HG03039 (cell line): ENCODE measurements at regions not wholly inside any gene's neighbourhood (a gene's known extent, or its start where the extent isn't known, plus 50 kb on each side); places are given as distances from the start of the nearest gene placed in this dataset.

Experiments used
- ATAC-seq: cut with Tn5 transposase; IDR thresholded peaks from one replicate; pipeline ENCODE4 v1.9.1; 2021; ENCODE audit warnings: mild to moderate bottlenecking, moderate library complexity; ENCODE audit not compliant: unreplicated experiment

DNA sequence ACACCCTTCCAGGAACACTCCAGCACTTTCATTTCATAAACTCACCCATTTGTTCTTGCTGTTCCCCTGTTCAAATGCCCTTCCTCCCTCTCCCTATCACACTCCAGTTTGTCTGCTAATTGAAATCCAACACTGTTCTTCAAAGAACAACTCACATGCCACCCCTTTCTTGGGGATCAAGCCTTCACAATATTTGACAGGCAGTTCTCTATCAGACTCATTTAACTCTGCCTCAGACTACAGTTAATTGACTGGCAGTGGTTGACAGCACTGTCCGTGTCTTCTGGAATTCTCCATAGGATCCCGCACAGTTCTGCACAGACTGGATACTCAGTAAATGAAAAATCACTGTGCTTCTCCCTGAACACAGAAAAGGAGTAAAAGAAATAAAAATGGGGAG lies 87.8 kb downstream of the PMP22 start:
- ATAC-seq: no peak

DNA sequence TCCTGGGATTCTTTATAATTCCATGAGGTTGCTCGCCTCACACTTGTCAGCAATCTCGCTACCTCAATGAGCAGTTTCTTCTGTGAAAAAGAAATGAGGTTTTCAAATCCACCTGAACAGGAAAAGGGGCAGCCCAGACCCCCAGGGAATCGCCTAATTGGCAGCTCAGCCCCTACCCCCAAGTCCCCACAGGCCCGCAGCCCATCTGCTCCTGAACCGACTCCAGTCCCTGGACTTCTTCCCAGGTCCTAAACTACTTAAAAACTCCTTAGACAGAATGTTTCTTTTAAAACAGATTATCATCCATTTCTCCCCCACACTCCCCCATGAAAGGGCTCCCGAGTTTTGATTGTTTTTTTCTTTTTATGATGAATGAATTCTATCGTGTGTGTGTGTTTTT lies 89.8 kb downstream of the PMP22 start:
- ATAC-seq: no peak

DNA sequence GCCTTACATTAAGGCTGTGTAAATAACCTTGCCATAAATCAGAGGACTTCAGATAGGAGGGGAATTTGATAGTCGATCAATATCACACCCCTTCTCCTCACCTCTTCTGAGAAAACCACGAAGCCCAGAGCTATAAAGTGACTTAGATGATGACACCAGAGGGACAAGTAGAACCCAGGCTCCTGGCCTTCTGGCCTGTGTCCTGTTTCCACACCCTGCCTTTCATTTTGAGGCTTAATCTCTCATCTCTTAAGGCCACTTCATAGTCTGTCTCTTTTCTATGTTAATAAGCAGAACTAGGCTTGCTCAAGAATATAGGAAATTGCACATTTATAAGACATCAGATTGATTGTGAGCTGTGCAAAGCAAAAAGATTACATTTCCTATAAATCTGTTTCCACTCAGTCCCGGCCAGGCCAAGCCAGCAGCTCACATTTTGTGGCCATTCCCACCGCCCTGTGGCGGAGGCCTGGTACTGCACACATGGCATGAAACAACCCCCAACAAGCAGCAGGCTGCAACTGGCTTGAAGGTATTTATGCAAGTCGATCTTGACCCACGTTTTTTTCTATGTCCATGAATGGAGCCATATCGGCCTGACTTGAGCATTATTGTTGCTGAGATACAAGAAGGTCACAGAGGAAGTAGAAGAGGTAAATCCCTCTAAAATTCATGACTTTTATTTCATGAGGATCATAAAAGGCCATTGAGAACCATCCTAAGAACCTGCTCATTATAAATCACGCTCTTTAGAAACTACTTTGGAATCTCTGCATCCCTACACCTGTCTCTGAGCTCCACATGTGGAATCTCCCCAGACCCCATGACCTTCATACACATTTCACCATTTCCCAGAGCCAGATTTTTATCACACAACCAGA lies 93.7 kb downstream of the PMP22 start:
- ATAC-seq: no peak

DNA sequence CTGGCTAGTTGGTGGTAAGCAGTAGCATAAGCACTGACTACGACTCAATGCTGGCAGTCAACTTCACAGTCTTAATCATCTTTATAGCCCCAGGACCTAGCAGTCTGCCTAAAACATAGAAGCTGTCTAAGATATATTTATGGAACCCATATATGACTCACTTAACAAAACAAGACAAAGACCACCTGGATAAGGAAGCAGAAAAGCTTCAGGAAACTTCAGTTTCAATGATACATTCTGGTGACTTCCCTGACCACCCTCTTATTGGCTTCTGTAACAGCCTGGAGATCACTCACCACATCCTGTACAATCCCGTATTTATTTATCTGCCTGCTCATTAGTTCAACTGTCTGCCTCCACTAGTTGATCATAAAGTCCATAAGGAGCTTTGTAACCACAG lies 95.5 kb downstream of the PMP22 start:
- ATAC-seq: no peak

DNA sequence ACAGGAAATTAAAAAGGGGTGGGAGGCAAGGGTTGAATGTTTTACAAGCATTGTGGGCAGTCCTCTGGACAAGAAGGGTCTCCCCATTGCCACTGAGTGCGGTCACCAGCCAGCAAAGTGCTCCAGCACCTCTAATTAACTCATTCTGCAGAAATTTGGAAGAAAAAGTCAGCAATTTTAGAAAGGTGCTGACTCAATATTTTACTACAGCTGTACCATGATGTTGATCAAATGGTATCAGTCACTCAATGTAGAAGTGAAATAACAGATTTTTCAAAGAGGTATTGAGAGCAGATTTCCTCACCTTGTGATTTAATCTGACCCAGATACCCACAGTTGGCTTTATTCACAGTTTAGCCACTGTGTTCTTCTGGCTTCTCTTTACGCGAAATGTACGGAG lies 96.7 kb downstream of the PMP22 start:
- ATAC-seq: no peak

DNA sequence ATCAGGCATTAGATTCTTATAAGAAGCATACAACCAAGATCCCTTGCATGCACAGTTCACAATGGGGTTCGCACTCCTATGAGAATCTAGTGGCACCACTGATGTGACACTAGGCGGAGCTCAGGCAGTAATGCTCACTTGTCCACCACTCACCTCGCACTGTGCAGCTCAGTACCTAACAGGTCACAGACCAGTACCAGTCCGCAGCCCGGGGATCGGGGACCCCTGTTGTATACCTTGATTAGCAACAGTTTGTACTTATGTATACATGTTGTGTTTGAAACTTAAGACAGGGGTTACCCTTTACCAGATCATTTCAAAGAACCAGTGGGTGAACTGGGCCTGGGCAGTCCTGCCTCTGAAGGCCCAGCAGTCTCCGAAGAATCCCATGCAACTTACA lies 103.7 kb downstream of the PMP22 start:
- ATAC-seq: no peak

DNA sequence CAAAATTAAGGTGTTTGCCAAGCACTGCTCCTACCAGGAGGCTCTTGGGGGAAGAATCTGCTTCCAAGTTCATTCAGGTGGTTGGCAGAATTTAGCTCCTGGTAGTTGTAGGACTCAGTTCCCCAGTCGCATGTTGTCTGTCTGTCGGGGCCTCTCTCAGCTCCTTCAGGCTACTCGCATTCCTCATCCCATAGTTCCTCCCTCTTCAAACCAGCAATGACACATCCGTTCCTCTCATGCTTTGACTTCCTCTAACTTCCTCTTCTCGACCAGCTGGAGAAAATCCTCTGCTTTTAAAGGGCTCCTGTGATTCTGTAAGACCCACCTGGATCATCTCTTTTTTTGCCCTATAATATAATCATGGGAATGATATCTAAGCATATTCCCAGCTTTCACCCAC lies 108.1 kb downstream of the PMP22 start:
- ATAC-seq: no peak

DNA sequence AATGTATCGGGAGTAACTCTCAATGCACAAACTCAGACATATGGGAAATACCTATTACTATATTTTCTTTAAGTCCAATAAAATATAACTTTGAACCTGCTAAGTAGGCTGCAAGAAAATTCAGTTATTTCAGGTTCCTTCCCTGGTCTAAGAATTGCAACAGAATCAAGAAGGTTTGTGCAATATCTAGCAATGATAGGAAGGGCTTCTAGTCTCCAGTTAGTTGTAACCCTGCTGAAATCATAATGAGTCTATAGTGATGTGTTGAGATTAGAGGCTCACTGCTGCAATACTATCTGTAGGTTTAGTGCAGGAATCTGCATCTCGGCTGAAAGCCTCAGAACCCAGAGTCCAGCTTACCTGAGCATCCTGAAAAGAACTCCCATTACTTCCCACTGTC lies 110.5 kb downstream of the PMP22 start:
- no peak for ATAC-seq

DNA sequence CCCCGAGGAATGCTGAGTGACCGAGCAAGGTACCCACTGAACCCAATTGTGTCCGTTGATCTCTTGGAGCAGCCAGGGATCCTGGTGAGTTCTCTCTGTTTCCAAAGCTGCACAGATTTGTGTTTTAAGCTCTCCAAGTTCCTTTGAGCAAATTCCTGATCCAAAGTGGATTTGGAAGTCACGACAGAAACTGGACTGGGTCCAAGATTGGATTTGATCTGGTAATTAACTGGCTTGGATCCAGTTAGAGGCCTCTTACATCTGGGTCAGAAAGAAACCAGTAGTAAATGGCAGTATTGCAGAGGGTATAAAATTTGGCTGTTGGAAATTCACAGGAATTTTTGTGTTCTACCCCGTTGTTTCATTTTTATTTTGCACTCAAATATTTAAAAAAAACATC lies 119.5 kb downstream of the PMP22 start:
- no peak for ATAC-seq

DNA sequence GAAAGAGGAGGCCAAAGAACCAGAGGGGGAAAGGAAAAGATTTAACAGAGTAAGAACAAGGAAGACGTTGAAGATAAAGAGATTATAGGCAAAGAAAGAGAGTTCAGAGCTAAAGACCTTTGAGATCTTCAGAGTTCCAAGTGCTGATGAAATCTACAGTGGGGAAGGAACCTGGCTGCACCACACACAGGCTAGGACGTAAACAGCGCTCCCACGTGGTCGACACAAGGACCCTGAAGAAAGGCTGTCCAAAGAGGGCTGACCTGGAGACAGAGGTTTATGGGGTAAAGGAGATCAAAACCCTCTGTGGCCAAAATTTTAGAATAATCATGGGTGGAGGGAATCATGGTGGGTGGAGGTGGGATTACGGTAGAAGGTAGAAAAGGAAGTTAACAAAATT lies 121.6 kb downstream of the PMP22 start:
- ATAC-seq: no peak

DNA sequence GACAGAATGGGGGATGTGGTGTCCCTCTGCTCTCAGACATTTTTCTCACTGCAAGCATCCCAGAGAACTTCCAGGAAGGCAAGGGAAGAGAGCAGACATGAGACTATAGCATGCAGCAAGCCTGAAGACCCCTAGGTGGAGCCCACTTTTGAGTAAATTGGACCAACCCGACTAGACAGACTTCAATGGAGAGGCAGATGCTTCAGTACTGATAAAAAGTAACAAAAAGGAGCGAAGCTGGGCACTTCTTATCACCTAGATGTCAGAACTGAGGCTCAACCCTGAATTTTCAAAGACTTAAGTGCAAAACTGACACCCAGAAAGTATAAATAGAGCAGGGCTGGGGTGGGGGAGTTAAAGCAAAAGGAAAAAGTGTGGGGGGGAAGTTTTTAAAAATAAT lies 130.8 kb downstream of the PMP22 start:
- no peak for ATAC-seq

DNA sequence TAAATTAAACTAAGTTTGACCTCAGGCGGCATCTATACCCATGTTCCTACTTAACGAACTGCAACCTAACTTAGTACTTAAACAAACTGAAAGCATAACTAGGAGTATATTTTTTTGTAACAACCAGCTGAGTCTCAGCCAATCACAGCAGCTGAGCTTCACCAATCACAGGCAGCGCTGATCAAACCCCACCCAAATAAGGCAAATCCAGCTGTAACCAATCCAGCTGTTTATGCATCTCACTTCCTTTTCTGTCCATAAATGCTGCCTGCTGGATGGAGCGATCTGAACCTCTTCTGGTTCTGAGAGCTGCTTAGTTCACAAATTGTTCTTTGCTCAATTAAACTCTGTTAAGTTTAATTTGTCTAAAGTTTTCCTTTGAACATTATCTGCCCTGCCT lies 131.3 kb downstream of the PMP22 start:
- no peak for ATAC-seq

DNA sequence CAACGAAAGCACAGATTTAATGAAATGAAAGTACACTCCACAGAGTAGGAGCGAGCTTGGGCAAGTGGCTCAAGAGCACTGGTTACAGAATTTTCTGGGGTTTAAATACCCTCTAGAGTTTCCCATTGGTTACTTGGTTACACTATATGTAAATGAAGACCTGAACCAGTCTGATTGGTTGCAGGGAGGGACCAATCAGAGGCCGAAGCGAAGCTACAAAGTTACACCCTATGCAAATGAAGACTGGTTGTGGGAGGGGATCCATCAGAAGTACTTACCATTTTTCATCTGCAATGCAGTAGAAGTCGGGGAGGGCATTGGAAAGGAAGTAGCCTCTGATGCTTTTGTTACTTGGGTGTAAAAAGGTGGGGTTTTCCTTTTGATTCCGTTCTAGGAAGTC lies 132.0 kb downstream of the PMP22 start:
- no peak for ATAC-seq

DNA sequence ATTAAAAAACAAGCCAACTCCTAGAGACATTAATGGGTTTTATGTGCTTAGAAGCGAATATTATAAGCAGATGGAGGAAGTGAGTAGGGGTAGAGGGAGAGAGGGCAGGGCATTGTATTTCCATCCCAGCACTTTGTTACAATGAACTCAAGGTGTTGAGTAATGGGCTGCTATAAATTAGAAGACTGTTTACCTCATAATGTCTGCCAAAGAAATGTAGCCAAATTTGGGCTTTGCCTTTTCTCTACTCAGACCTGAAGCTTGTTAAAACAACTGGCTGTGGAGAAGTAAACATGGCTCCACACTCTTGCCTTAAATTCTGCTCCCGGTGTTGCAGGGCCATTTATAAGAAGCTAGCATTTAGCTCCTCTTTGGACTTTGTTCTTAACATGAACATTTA lies 134.7 kb downstream of the PMP22 start:
- no peak for ATAC-seq

DNA sequence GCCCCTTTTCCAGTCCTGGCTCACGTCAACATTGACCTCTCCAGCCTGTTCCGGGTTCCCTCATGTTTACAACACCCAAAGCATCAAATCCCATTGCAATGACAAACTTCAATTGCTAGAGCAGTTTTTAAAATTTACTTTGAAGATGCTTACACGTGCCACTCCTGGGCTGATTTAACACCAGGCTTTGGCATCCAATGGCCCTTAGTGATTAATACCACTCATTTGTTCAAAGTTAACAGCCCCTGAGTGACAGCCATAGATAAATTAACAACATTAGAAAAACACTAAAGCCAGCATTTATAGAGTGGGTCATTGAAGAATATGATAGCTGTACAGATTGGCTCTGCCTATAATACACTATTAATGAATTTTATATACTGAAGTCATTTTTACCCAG lies 135.1 kb downstream of the PMP22 start:
- no peak for ATAC-seq

DNA sequence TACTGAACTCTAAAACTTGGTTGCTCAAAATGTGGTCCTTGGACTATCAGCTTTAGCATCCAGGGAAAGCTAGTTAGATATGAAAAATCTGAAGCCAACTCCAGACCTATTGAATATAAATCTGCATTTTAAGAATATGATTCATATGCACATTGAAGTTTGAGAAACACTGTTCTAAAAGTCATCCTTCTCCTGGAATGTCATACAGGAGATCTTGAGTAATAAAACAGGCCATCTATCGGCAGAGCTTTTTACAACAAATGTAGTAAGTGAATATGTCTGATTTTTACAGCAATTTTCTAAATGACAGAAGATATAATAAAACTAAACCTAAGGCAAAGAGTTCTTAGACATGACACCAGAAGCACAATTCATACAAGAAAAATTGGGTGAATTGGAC lies 140.4 kb downstream of the PMP22 start:
- no peak for ATAC-seq

DNA sequence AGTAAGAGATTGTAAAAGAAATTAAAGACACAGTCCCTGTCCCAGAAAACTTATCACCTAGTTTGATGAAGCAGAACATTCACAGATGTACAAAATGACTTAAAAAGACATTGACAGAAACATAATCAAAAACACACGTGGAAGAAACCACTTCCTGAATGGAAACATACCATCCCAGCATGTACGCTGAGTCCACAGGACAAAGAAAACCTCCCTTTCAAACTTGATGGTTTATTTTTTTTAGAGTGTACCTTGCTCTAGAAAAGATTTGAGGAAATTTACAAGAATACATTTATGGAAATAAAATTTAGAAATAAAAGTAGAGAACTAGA lies 140.9 kb downstream of the PMP22 start:
- ATAC-seq: no peak

DNA sequence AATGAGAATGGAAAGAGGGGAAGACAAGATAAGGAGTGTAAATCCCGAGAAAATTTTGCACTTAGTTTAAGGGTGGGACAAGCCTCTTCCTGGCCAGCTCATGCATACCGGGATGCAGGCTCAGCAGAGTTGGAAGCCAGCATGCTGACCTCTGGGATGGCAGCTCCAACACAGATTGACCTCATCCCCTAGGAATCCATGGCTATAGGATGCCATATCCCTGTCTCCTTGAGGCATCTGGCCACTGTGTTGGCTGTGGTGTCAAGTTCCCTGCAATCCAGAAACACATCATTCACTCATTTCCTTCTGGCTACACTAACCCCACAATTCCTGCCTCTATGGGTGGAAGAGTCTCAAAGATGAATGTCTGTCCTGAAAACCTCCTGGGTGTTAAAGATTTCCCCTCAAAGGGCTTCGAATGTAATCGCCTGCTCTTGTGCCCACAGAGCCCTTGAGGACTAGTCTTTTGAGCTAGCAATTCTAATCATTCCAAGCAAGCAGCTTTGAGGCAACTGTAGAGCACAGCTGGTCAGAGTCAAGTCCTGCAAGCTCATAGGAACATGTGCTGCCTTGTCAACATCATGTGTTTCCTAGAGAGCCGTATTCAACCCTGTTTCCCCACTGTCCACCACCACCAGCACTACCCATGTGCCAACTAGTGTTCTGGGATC lies 141.4 kb downstream of the PMP22 start:
- no peak for ATAC-seq

DNA sequence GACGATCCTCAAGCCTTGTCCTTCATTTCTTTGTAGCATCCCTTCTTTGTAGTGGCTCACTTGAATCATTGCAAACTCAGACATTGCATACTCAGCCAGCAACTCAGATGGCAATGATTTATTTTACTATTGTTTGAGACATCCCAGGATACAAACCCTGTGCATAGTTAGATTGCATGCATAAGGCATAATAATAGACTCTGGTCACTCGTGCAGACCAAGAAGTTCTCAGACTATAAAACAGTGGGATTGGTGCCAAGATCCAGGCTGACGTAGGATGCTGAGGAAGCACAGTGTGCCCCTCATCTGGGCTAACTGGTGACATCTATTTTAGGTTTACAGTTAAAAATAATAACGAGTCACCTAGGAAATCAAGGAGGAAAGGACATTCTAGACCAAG lies 142.3 kb downstream of the PMP22 start:
- ATAC-seq: no peak

DNA sequence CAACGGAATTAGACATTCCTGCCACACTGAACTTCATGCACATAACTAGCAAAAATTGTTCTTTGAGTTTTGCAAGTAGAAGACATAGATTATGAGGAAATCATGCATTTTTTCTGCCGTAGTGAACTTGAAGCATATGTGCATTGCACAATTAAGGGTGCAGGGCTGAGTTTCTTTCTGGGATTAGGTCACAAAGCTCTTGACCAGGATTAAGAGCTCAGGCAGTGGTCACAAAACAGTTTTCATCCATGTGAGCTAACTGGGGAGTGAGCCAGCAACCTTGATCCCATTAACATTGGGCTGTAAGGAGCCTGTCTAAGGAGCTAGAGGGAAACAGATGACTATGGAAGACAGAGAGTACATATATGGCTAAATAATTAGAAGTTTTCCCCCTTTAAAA lies 143.7 kb downstream of the PMP22 start:
- no peak for ATAC-seq

DNA sequence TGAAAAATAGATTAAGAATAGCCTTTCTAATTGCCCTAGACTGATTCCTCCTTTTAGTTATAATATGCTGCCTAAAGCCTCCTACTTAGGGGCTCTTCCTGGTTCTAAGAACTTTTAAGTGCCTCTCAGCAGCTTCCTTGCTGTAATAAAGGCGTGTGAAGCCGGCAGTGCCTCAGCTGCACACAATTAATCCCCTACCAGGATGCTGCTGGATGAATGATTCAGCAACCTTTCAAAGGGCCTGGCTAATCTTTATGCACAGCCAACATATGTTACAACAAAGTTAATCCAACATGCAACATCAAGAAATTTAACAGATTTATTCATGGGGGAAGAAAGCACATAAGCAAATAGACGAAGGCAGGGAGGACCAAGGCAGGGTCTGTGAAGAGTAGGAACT lies 145.2 kb downstream of the PMP22 start:
- ATAC-seq: no peak

DNA sequence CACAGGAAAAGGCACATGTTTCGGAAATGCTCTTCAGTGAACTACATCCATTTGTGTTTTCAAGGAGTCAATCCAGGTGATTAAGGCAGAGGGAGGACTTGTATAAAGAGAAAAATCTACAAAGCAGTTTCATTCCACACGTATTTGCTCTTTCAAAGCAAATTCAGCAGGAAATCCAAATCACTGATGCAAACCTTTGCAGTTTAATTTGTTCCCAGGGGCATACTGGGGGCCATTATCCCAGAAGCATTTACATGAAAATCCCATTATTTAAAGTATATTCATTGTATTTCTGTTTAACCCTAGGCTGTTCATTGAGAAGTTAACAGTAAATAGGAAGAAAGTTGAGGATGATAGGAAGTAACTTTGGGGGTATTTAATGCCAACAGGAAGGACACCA lies 147.9 kb downstream of the PMP22 start:
- ATAC-seq: no peak
